ENCODE measurements at regions not wholly inside any gene's neighbourhood (a gene's known extent, or its start where the extent isn't known, plus 50 kb on each side); places are given as distances from the start of the nearest gene placed in this dataset.

GRCh38 chr2:136487421-136487820, 277.9 kb upstream of the THSD7B start:
- DNase-seq (ENCODE audit: low read depth, low spot score), result no peak
- intact Hi-C loops (cut with micrococcal nuclease; ENCODE audit: unreplicated experiment), result no loop called here
- no peak for ATAC-seq
- ChIA-PET POLR2A (no interaction called here), CTCF (no interaction called here)
- no peak overlapping the region for H3K27ac ChIP-seq (ENCODE audit: low read length)
- in situ Hi-C loops (cut with HindIII; ENCODE audit: low pct_unique_long_range_greater_than_20kb, low sequenced_read_pairs), result no loop called here
- no peak overlapping the region for H3K4me3 ChIP-seq (ENCODE audit: low read depth in 2 of 2, low read length in 2 of 2)
- H3K36me3 ChIP-seq (ENCODE audit: control insufficient read depth, insufficient read depth, low read length), result no peaks in the 10 kb centered on the region
- no TSS peak for BruUV-seq (replicated peaks)
- H3K9me3 ChIP-seq (ENCODE audit: control insufficient read depth, insufficient read depth, low read depth, low read length), result no peaks in the 10 kb centered on the region
- TF ChIP-seq REST (IDR thresholded peaks at IDR 0.05; ENCODE audit: insufficient read depth in 1 of 2, low read depth in 2 of 2, low read length in 1 of 2), result no peak
- TF ChIP-seq SIN3A (IDR thresholded peaks at IDR 0.05; ENCODE audit: borderline replicate concordance, insufficient read depth, low read depth, low read length), result no peak
- TF ChIP-seq CTCF (IDR thresholded peaks at IDR 0.05), result no peak
- no peak for TF ChIP-seq TCF7L2 (IDR thresholded peaks at IDR 0.05; ENCODE audit: low read depth, low read length)
- no peak for TF ChIP-seq POLR2AphosphoS5 (IDR thresholded peaks at IDR 0.05; ENCODE audit: low read depth, low read length)
- H3K27me3 ChIP-seq (ENCODE audit: control insufficient read depth, insufficient read depth, low read length), result no peaks in the 10 kb centered on the region
- no peaks in the 10 kb centered on the region for H3K4me1 ChIP-seq (ENCODE audit: control insufficient read depth, insufficient read depth, low read length)

- no peak overlapping the region for H3K27ac ChIP-seq (ENCODE audit: low read length)
- H3K4me1 ChIP-seq (ENCODE audit: control insufficient read depth, insufficient read depth, low read length), result no peaks in the 10 kb centered on the region
- H3K27me3 ChIP-seq (ENCODE audit: control insufficient read depth, insufficient read depth, low read length), result no peaks in the 10 kb centered on the region
- no peaks in the 10 kb centered on the region for H3K9me3 ChIP-seq (ENCODE audit: control insufficient read depth, insufficient read depth, low read depth, low read length)
- in situ Hi-C loops (cut with HindIII; ENCODE audit: low pct_unique_long_range_greater_than_20kb, low sequenced_read_pairs) (no loop called here), intact Hi-C loops (cut with micrococcal nuclease; ENCODE audit: unreplicated experiment) (no loop called here)
- no peak for DNase-seq (ENCODE audit: low read depth, low spot score)
- POLR2A ChIA-PET, result no interaction called here
- TF ChIP-seq REST (IDR thresholded peaks at IDR 0.05; ENCODE audit: insufficient read depth in 1 of 2, low read depth in 2 of 2, low read length in 1 of 2) (no peak), CTCF (IDR thresholded peaks at IDR 0.05) (no peak), POLR2AphosphoS5 (IDR thresholded peaks at IDR 0.05; ENCODE audit: low read depth, low read length) (no peak)
- no peak for ATAC-seq
- no peaks in the 10 kb centered on the region for H3K36me3 ChIP-seq (ENCODE audit: control insufficient read depth, insufficient read depth, low read length)
- CTCF ChIA-PET, result no interaction called here
- H3K4me3 ChIP-seq (ENCODE audit: low read depth in 2 of 2, low read length in 2 of 2), result no peak overlapping the region
- BruUV-seq (replicated peaks), result no TSS peak
Measured at GRCh38 chr2:136486115-136486514, 279.2 kb upstream of the THSD7B start.
